BLaER1 treated with 17β-estradiol and CSF1 and Interleukin-3, amounts not matched to agents 10 nM and 100 nM (cell line): ENCODE measurements at regions not wholly inside any gene's neighbourhood (a gene's known extent, or its start where the extent isn't known, plus 50 kb on each side); places are given as distances from the start of the nearest gene placed in this dataset.

Experiments used
- H3K27ac ChIP-seq, 11 experiments: shearing (Covaris generic); formaldehyde crosslinking; 2 replicates each; pipeline ENCODE4 v1.8.1; 2022
- H3K27me3 ChIP-seq, 11 experiments: shearing (Covaris generic); formaldehyde crosslinking; 2 replicates each; pipeline ENCODE4 v1.8.1; 2022
- H3K36me3 ChIP-seq, 11 experiments: shearing (Covaris generic); formaldehyde crosslinking; 2 replicates each; pipeline ENCODE4 v1.8.1; 2022
- H3K4me1 ChIP-seq, 10 experiments: shearing (Covaris generic); formaldehyde crosslinking; 2 replicates each; pipeline ENCODE4 v1.8.1; 2022
- H3K4me2 ChIP-seq, 11 experiments: shearing (Covaris generic); formaldehyde crosslinking; 2 replicates each; pipeline ENCODE4 v1.8.1; 2022
- H3K4me3 ChIP-seq, 10 experiments: shearing (Covaris generic); formaldehyde crosslinking; 2 replicates each; pipeline ENCODE4 v1.8.1; 2022
- H3K9ac ChIP-seq, 11 experiments: shearing (Covaris generic); formaldehyde crosslinking; 2 replicates each; pipeline ENCODE4 v1.8.1; 2022
- H3K9me3 ChIP-seq, 11 experiments: shearing (Covaris generic); formaldehyde crosslinking; replicated peaks in 1 of 11; 2 replicates each; pipeline ENCODE4 v1.8.1; 2022
- H4K20me1 ChIP-seq, 11 experiments: shearing (Covaris generic); formaldehyde crosslinking; 2 replicates each; pipeline ENCODE4 v1.8.1; 2022
- Cebpa-rat ChIP-seq, 11 experiments: shearing (Covaris generic); IDR thresholded peaks; 2 replicates each; pipeline ENCODE4 v1.8.1; 2022

GRCh38 chr4:36753048-36753447 is 471.6 kb downstream of the DTHD1 start:
- H3K9me3 ChIP-seq = no peaks in the 10 kb centered on the region; a peak in 1 of 22 replicates
- H3K27ac ChIP-seq = no peak overlapping the region
- H3K4me2 ChIP-seq = peak overlapping the region in 3 of 11 experiments; percentile 14 to 32 (median 28); a peak in 5 of 22 replicates
- no peaks in the 10 kb centered on the region for H4K20me1 ChIP-seq
- no peaks in the 10 kb centered on the region for H3K27me3 ChIP-seq
- H3K4me3 ChIP-seq = no peak overlapping the region
- peaks cover 0 to 7% (median 2%) of the 10 kb centered on the region in 10 experiments; a peak in 4 of 20 replicates for H3K4me1 ChIP-seq
- no peaks in the 10 kb centered on the region for H3K36me3 ChIP-seq
- no peak for TF ChIP-seq Cebpa-rat (IDR thresholded peaks at IDR 0.05)
- H3K9ac ChIP-seq = no peak overlapping the region

DNA sequence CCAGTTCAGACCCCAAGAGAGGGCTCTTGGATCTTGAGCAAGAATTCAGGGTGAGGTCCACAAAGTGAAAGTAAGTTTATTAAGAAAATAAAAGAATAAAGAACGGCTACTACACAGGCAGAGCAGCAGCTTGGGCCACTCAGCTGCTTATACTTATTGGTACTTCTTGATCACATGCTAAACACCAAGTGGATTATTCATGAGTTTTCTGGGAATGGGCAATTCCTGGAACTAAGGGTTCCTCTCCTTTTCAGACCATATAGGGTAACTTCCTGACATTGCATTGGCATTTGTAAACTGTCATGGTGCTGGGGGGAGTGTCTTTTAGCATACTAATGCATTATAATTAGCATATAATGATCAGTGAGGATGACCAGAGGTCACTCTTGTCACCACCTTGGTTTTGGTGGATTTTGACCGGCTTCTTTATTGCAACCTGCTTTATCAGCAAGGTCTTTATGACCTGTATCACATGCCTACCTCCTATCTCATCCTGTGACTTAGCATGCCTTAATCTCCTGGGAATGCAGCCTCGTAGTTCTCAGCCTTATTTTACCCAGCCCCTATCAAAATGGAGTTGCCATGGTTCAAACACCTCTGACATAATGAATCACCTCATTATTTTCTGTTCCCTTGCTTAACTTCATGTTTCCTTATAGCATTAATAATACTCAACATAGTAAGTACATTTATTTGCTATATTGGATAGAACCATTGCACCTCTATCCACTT is 476.3 kb downstream of the DTHD1 start:
- TF ChIP-seq Cebpa-rat (IDR thresholded peaks at IDR 0.05) = no peak
- no peaks in the 10 kb centered on the region for H3K36me3 ChIP-seq
- H3K27ac ChIP-seq = no peak overlapping the region
- H3K9me3 ChIP-seq = peaks cover 0 to 5% (median 0%) of the 10 kb centered on the region in 11 experiments; a peak in 2 of 22 replicates
- H3K27me3 ChIP-seq = no peaks in the 10 kb centered on the region
- no peaks in the 10 kb centered on the region for H4K20me1 ChIP-seq
- H3K4me3 ChIP-seq = no peak overlapping the region
- peaks cover 0 to 11% (median 6%) of the 10 kb centered on the region in 10 experiments; a peak in 10 of 20 replicates for H3K4me1 ChIP-seq
- H3K9ac ChIP-seq = no peak overlapping the region
- H3K4me2 ChIP-seq = no peak overlapping the region

DNA sequence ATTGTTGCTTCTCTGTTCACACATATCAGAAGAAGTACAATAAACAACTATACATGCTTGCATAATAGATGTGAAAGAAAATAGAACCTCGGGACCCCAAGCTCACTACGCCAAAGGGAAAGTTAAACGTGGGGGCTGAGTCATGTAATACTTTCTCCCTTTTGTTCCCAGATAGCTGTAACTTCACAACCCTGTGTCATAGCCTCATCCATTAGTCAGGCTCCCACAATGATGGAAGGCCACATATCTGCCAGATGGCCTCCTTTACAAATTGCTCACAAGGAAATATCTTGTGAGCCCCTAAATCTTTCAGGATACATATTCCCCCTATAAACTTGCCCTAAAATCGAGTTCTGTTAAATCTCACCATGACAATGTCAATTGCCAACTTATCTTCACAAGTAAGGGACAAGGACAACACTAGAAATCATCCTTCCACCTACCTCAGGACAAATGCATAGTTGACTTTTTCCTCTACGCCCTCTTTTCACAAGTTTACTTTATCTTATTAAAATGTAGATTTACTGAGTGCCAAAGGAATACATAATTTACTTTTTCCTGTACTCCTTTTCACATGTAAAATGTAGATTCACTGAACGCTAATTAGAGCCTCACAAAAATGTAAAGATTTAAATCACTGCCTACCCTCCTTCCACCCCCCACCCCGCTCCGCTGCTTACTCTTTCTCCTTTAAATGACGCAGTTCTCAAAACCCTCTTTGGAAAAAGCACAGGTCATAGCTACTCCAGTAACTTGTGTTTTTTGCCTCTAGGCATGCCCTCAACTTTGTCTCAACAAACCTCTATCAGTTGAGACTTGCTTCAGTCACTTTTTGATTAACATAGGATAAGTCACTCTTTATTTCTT is 477.1 kb downstream of the DTHD1 start:
- no peak overlapping the region for H3K4me3 ChIP-seq
- H3K9me3 ChIP-seq = peaks cover 0 to 5% (median 0%) of the 10 kb centered on the region in 11 experiments; a peak in 2 of 22 replicates
- H3K27ac ChIP-seq = no peak overlapping the region
- H3K36me3 ChIP-seq = no peaks in the 10 kb centered on the region
- TF ChIP-seq Cebpa-rat (IDR thresholded peaks at IDR 0.05) = no peak
- no peak overlapping the region for H3K9ac ChIP-seq
- no peaks in the 10 kb centered on the region for H4K20me1 ChIP-seq
- H3K4me1 ChIP-seq = peaks cover 0 to 11% (median 0%) of the 10 kb centered on the region in 10 experiments; a peak in 8 of 20 replicates
- no peak overlapping the region for H3K4me2 ChIP-seq
- no peaks in the 10 kb centered on the region for H3K27me3 ChIP-seq

DNA sequence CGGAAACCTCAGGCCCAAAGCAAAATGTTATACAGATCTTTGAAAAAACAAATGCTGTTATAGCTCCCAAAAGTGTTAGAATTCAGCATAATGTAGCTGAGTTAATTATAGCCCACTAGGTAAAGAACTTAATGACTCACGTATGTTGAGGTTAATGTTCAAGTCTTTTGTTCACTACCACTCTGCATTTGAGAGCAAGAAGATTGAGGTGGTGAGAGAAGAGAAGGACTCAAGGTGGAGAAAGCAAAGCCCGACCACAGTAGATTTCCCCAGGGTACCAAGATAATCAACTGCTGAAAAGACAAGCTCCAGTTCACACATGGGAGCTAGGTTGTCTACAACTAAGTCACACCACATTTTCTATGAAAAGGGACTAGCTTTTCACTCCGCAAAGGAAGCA is 480.2 kb downstream of the DTHD1 start:
- Histone ChIP-seq H4K20me1 (no peaks in the 10 kb centered on the region), H3K4me2 (peak overlapping the region in 5 of 11 experiments; percentile 1 to 48 (median 28); a peak in 7 of 22 replicates), H3K36me3 (no peaks in the 10 kb centered on the region)

GRCh38 chr4:36763814-36764213 is 480.7 kb upstream of the NWD2 start:
- H3K9ac ChIP-seq = no peak overlapping the region
- no peaks in the 10 kb centered on the region for H3K36me3 ChIP-seq
- H3K4me2 ChIP-seq = no peak overlapping the region
- H3K4me3 ChIP-seq = no peak overlapping the region
- peaks cover 0 to 11% (median 0%) of the 10 kb centered on the region in 10 experiments; a peak in 8 of 20 replicates for H3K4me1 ChIP-seq
- no peak overlapping the region for H3K27ac ChIP-seq
- H3K27me3 ChIP-seq = no peaks in the 10 kb centered on the region
- H3K9me3 ChIP-seq = peaks cover 0 to 5% (median 0%) of the 10 kb centered on the region in 11 experiments; a peak in 1 of 22 replicates
- H4K20me1 ChIP-seq = no peaks in the 10 kb centered on the region
- no peak for TF ChIP-seq Cebpa-rat (IDR thresholded peaks at IDR 0.05)

More for the DNA sequence above, 480.2 kb downstream of the DTHD1 start:
- no peak overlapping the region for H3K27ac ChIP-seq
- H3K9me3 ChIP-seq = peaks cover 0 to 5% (median 0%) of the 10 kb centered on the region in 11 experiments; a peak in 1 of 22 replicates
- no peak overlapping the region for H3K9ac ChIP-seq
- H3K4me1 ChIP-seq = peaks cover 0 to 11% (median 0%) of the 10 kb centered on the region in 10 experiments; a peak in 8 of 20 replicates
- TF ChIP-seq Cebpa-rat (IDR thresholded peaks at IDR 0.05) = no peak
- no peaks in the 10 kb centered on the region for H3K27me3 ChIP-seq
- no peak overlapping the region for H3K4me3 ChIP-seq

DNA sequence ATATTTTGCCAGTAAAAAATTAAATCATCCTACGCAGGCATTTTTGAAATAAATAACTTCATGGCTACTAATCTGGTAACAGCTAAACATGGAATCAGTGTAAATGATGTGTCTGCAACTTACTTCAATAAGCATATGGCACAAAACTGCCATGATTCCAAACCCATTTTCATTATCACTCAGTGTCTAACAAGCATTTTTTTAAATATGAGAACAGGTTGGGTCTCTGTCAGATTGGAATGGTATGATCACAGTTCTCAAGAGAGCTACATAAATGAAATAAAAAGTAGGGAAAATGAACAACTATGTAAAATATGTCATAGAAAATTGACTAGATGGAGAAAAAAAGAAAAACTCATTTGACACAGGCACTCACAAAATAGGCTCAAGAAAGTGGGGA is 476.9 kb upstream of the NWD2 start:
- H3K36me3 ChIP-seq = no peaks in the 10 kb centered on the region
- TF ChIP-seq Cebpa-rat (IDR thresholded peaks at IDR 0.05) = no peak
- no peaks in the 10 kb centered on the region for H4K20me1 ChIP-seq
- no peaks in the 10 kb centered on the region for H3K9me3 ChIP-seq
- 0 out of 20 replicates have a peak, but pooled peaks cover 0 to 3% (median 0%) of the 10 kb centered on the region in 10 experiments for H3K4me1 ChIP-seq
- no peak overlapping the region for H3K9ac ChIP-seq
- no peak overlapping the region for H3K4me3 ChIP-seq
- no peak overlapping the region for H3K27ac ChIP-seq
- H3K4me2 ChIP-seq = no peak overlapping the region
- H3K27me3 ChIP-seq = no peaks in the 10 kb centered on the region

DNA sequence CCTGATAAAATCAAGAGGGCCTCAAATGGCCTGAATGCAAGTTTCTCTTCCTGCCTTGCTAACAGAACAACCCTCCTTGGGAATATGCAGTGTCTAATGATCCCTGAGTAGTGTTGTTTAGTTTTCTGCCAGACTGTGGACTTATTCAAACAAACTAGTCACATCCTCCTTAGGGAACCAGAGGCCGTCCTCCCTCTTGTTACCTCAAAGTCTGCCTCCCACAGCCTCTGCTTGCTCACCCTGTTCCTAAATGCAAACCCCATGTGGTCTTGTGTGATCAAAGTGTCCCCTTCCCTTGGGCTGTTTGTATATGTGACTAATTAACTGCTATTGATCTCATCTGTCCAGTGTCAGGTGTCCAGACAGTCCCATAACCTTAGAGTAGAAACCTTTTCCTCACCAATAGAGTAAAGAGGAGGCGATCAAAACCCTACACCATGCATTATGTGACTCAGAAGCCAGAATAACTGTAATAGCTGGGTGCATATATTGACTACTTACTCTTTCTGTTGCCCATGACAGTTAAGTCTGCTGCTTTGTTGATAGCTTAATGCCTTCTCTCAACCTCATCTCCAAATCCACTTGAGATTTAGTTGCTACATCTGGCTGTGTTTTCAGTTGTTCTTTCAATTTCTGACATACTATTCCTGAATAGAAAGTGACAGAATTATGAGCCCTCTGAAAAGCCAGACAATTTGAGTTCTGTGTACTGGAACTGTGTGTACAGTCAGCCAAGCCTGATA is 473.0 kb upstream of the NWD2 start:
- H4K20me1 ChIP-seq = no peaks in the 10 kb centered on the region
- no peak overlapping the region for H3K27ac ChIP-seq
- H3K36me3 ChIP-seq = no peaks in the 10 kb centered on the region
- H3K4me2 ChIP-seq = peak overlapping the region in 1 of 11 experiments; percentile 4; a peak in 1 of 22 replicates
- H3K9me3 ChIP-seq = 0 out of 22 replicates have a peak, but pooled peaks cover 0 to 5% (median 0%) of the 10 kb centered on the region in 11 experiments
- no peak overlapping the region for H3K4me3 ChIP-seq
- no peak overlapping the region for H3K9ac ChIP-seq
- no peak for TF ChIP-seq Cebpa-rat (IDR thresholded peaks at IDR 0.05)
- H3K27me3 ChIP-seq = no peaks in the 10 kb centered on the region
- peaks cover 0 to 10% (median 0%) of the 10 kb centered on the region in 10 experiments; a peak in 3 of 20 replicates for H3K4me1 ChIP-seq

- Histone ChIP-seq H3K9me3 (0 out of 22 replicates have a peak, but pooled peaks cover 0 to 5% (median 0%) of the 10 kb centered on the region in 11 experiments), H3K27ac (no peak overlapping the region), H3K9ac (no peak overlapping the region), H3K36me3 (no peaks in the 10 kb centered on the region), H3K4me2 (0 out of 22 replicates have a peak overlapping the region, but pooled peaks of 1 of the 11 experiments have one; percentile 4), H3K4me1 (peaks cover 0 to 10% (median 0%) of the 10 kb centered on the region in 10 experiments; a peak in 3 of 20 replicates), H4K20me1 (no peaks in the 10 kb centered on the region), H3K4me3 (no peak overlapping the region), H3K27me3 (no peaks in the 10 kb centered on the region)
- TF ChIP-seq Cebpa-rat (IDR thresholded peaks at IDR 0.05) = no peak
Measured at GRCh38 chr4:36772154-36772516, 472.4 kb upstream of the NWD2 start.
